ENCODE measurements at regions not wholly inside any gene's neighbourhood (a gene's known extent, or its start where the extent isn't known, plus 50 kb on each side); places are given as distances from the start of the nearest gene placed in this dataset.

DNA sequence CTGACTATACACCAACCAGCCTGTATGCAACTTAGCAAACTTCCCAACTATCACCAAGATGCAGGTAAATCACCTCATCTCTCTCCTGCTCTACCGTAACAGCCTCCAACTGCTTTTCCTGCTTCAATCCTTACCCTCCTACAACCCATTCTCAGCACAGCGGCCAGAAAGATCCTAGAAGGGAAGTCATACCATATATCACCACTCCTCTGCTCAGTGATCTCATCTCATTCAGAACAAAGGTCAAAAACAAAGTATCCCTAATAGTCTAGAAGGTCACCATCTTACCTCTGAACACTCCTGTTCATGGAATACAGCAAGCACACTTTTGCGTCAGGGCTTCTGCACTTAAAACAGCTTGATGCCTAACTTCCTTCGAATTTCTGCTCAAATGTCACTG, 62.2 kb upstream of the RNF38 start:
- no peak for TF ChIP-seq ARNTL (CRISPR knock-in tag; IDR thresholded peaks at IDR 0.05; ENCODE audit: borderline replicate concordance, low read depth)
- TF ChIP-seq PATZ1 (CRISPR knock-in tag; IDR thresholded peaks at IDR 0.05; ENCODE audit: borderline replicate concordance), result no peak
- no peak for TF ChIP-seq GLIS3 (CRISPR knock-in tag; IDR thresholded peaks at IDR 0.05)
- TF ChIP-seq ISL1 (CRISPR knock-in tag; IDR thresholded peaks at IDR 0.05), result no peak
- no peak for TF ChIP-seq ZFP30 (CRISPR knock-in tag; IDR thresholded peaks at IDR 0.05)
- TF ChIP-seq, protein P1, sequence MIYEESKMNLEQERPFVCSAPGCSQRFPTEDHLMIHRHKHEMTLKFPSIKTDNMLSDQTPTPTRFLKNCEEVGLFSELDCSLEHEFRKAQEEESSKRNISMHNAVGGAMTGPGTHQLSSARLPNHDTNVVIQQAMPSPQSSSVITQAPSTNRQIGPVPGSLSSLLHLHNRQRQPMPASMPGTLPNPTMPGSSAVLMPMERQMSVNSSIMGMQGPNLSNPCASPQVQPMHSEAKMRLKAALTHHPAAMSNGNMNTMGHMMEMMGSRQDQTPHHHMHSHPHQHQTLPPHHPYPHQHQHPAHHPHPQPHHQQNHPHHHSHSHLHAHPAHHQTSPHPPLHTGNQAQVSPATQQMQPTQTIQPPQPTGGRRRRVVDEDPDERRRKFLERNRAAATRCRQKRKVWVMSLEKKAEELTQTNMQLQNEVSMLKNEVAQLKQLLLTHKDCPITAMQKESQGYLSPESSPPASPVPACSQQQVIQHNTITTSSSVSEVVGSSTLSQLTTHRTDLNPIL (CRISPR knock-in tag; IDR thresholded peaks at IDR 0.05; ENCODE audit: low read depth), result no peak
- no peak for TF ChIP-seq BACH2 (CRISPR knock-in tag; IDR thresholded peaks at IDR 0.05; ENCODE audit: borderline replicate concordance)
- no peak for TF ChIP-seq PPARA (CRISPR knock-in tag; IDR thresholded peaks at IDR 0.05; ENCODE audit: borderline replicate concordance)
- TF ChIP-seq CSRNP3 (CRISPR knock-in tag; IDR thresholded peaks at IDR 0.05), result no peak
- TF ChIP-seq TOX (CRISPR knock-in tag; IDR thresholded peaks at IDR 0.05; ENCODE audit: borderline replicate concordance), result no peak
